NAMALWA (cell line): ENCODE measurements at regions not wholly inside any gene's neighbourhood (a gene's known extent, or its start where the extent isn't known, plus 50 kb on each side); places are given as distances from the start of the nearest gene placed in this dataset.
"Not testable (repeated sequence)": the region's sequence is repeated elsewhere in the genome, so short reads cannot be mapped to it uniquely, and the experiment has no call there.

Experiments used
- DNase-seq: peaks from one replicate; pipeline ENCODE4 v3.0.0-alpha.2; 2015; ENCODE audit warnings: low spot score

GRCh38 chr2:183630964-183631363 lies 506.7 kb downstream of the NUP35 start:
- no peak for DNase-seq

DNA sequence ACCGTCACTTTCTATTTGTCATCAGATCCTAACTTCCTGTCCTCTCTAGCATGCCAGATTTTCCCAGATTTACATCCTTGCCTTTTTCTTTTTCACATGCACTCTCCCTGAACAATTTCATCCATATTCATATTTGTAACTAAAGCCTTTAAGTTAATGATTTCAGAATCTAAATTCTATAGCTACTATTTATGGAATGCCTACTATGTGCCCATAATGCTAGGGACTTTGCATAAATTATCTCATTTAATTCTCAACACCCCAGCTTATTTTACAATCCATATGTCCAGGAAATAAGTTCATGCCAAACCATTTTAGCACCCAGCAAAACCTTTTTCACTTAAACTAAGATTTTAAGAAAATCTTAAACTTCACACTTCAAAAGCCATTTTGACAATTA lies 531.9 kb downstream of the NUP35 start:
- no peak for DNase-seq

GRCh38 chr2:183665425-183665824 lies 541.2 kb downstream of the NUP35 start:
- DNase-seq = no peak

DNA sequence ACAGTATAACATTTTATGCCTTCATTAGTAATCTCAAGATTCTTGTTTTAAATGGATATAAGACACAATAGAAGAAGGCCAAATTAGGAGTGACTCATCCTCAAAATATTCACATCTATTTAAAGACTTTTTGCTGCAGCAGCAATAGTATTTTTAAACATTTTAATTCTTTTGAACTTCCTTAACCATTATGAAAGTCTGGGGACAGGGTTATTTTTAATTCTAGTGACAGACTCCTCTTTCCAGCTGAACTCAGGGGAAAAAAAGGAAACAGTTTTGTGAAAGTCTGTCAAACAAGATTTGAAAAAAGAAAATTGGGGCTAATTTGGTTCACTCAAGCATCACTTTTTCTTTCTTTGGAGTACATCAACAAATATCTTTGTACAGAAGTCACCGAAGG lies 541.8 kb downstream of the NUP35 start:
- no peak for DNase-seq

- no peak for DNase-seq
Measured at GRCh38 chr2:183671233-183671632, 547.0 kb downstream of the NUP35 start.

DNA sequence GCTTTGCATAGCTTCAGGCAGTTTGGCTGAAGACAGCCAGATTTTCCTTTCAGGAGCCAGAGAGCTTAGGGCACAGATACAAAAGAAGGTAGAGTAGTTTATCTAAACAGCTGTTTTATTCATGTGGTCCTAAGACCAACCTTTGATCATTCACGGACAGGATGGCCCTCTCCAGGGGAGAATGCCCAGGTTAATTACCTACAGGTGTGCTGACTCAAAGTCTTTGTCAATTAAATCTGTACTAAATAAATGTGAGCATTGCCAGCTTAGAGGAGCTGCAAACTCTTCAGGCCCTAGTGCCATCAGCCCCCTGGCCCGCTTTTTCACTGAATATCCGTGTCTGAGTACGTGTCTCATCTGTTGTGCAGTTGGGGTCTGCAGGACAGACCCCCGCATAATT lies 554.7 kb downstream of the NUP35 start:
- DNase-seq = no peak

GRCh38 chr2:183680573-183680972 lies 556.3 kb downstream of the NUP35 start:
- DNase-seq = no peak

DNA sequence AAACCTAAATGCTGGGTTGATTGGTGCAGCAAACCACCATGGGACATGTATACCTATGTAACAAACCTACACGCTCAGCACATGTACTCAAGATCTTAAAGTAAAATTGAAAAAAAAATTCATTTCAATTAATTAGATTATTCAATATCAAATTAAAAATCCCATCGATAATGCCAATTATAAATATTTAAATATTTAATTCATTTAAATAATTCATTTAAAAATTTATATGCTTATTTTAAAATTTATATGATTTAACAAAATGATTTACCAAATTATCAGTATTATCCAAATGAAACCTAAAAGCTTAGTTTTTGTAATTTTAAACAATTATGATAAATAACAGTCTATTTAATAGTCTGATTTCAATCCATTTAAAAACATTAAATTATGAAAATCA lies 560.4 kb downstream of the NUP35 start:
- no peak for DNase-seq

DNA sequence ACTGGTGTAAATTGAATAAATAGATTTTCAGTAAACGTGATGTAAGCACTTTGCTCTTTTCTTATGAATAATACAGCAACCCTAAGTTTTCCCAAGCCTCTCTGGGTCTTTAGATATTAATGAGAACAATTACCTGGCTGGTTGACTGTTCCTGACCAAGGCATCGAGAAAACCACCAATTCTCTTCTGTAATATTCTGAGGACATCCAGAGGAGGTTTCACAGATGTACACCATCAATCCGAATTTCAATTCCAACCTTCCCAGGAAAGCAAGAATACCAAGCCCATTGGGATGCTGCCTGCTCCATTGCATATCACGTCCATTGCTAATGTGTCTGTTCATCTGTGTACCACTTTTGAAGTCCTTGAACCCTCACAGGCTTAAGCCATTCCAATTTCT lies 571.8 kb downstream of the NUP35 start:
- no peak for DNase-seq

GRCh38 chr2:183709829-183710228 lies 585.6 kb downstream of the NUP35 start:
- no peak for DNase-seq

- no peak for DNase-seq
Measured at GRCh38 chr2:183718246-183718645, 594.0 kb downstream of the NUP35 start.

DNA sequence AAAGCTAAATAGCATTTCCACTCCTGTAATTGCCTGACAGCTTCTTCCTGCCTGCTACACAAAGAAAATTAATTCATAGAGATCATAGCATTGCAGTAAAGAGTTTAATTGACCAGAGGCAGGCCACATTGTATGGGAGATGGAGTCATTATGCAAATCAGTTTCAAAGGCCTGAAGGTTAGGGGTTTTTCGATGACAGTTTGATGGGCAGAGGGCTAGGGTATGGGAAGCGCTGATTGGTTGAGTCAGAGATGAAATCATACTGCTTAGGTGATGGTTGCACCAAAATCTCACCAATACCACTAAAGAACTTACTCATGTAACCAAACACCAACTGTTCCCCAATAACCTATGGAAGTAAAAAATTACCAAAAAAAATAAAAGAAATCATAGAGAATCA lies 599.0 kb downstream of the NUP35 start:
- DNase-seq = no peak

DNA sequence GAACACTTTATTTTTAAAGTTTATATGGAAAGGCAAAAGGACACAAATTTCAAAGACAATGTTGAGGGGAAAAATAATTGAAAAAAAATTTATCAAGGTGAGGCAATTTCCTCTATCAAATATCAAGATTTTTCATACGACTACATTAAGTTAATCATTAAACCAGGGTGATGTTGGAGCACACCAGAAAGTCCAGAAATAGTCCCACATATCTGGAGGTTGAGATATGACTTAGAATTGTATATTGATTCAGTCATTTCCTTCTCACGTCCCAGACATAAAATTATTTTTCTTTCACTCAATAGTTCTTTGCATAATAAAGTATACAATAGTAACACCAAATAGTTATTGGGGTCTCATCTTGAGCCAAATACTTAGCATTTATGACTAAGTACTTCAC lies 605.1 kb downstream of the NUP35 start:
- no peak for DNase-seq

DNA sequence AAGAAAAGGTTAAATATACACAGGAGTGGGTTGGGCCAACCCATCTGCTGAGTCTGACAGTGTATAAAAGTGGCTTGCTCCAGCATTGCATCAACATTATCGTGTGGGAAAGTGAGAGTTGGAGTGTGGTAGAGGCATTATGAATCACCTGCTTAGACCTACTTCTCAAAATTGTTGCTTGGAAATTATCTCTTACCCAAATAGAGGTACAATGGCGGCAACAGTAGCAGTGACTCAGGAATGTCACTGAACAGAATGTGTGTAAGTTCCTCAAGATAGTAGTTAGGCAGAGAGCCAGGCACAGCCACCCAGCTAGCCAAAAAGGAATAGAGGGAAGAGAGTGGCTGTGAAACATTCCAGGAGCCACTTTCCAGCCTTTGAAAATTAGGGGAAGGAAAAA lies 616.0 kb downstream of the NUP35 start:
- no peak for DNase-seq

DNA sequence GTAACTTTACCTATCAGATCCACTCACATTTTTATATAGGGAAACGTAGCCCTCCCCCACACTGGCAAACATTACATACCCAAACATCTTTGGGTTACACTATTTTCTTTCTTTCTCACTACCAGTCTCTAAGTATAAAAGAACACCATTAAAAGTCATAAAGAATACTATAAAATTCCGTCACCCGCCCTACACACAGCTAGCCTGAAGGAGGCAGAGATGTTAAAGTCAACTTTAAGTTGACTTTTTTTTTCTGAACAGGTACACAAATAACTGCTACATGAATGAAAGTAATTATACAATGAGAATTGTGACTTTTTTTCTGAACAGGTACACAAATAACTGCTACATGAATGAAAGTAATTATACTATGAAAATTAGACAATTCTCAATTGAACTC lies 628.3 kb downstream of the NUP35 start:
- no peak for DNase-seq

- DNase-seq = no peak
Measured at GRCh38 chr2:183759033-183759432, 634.8 kb downstream of the NUP35 start.

DNA sequence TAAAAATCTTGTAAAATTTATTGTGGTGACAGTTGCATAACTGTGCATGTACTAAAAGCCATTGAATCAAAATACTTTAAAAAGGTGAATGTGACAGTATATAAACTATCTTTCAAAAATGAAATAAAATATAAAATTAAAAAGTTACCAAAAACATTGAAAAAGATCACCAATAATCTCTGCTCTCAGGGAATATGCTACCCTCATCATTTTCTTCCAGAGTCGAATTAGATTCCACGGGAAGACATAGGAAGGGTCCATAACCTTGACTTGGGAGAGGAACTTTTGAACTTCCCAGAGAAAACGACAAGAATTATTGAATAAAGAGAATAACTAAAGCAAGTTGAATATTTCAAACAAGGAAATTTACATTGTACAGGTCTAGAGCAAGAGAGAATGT lies 649.5 kb downstream of the NUP35 start:
- DNase-seq = no peak

- DNase-seq = no peak
Measured at GRCh38 chr2:183780072-183780471, 655.8 kb downstream of the NUP35 start.

DNA sequence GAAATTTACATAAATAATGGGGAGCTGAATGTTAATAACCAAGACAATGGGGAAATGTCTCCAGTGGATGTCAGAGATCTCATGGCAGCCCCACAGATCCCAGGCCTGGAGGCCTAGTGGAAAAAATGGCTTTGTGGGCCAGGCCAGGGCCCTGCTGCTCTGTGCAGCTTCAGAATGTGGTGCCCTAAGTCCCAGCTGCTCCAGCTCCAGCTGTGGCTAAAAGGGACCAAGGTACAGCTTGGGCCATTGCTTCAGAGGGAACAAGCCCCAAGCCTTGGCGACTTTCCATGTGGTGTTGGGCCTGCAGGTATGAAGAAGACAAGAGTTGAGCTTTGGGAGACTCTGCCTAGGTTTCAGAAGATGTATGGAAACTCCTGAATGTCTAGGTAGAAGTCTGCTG lies 658.2 kb downstream of the NUP35 start:
- no peak for DNase-seq

GRCh38 chr2:183788796-183789195 lies 664.6 kb downstream of the NUP35 start:
- DNase-seq = not testable (repeated sequence)

GRCh38 chr2:183792165-183792924 lies 668.1 kb downstream of the NUP35 start:
- DNase-seq = not testable (repeated sequence)

- DNase-seq = peak; percentile 15
Measured at GRCh38 chr2:183798535-183798934, 674.3 kb downstream of the NUP35 start.

GRCh38 chr2:183799761-183800160 lies 675.5 kb downstream of the NUP35 start:
- no peak for DNase-seq

DNA sequence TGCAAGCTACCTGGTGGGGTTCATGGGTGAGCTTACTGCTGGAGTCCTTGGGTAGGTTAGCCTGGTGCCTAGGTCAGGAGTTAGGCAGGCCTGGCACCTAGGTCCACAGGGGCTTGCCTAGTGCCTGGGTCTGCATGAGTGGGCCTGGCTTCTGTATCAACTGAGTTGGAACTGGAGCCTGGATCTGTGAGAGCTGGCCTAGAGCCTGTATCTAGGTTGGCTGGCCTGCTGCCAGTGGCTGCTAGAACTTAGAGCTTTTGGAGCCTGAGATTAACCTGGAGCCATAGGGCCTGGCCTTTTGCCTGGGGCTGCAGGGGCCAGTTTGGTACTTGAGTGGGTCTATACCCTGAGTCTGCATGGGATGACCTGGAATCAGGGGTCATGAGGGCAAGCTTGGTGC lies 679.4 kb downstream of the NUP35 start:
- no peak for DNase-seq
